K562 (cell line): ENCODE measurements at regions not wholly inside any gene's neighbourhood (a gene's known extent, or its start where the extent isn't known, plus 50 kb on each side); places are given as distances from the start of the nearest gene placed in this dataset.

Experiments used
- ATAC-seq: fragments of 200-7000 bp; cut with Tn5 transposase; 3 replicates; pipeline ENCODE4 v1.9.1; 2020; ENCODE audit warnings: moderate library complexity
- BruUV-seq: library from RNA; stranded (reverse); fragments of 400-500 nt; replicated peaks from 2 replicates; lab custom pipeline; 2021; lab: Mats Ljungman, UMichigan
- CTCF ChIA-PET: fragments of 300-600 bp; formaldehyde crosslinking; extraction: SDS; loops from one replicate; lab custom pipeline; 2021; ENCODE audit warnings: low intra/inter-chr PET ratio; lab: Yijun Ruan, JAX
- POLR2A ChIA-PET: fragments of 300-600, 350-650 bp; sonication (Branson Sonifier 250); formaldehyde crosslinking; extraction: SDS; loops from one replicate; lab custom pipeline; 2021; ENCODE audit warnings: antibody characterized with exemption, inconsistent platforms; lab: Yijun Ruan, JAX
- DNase-seq, 4 experiments: peaks; one replicate each; pipeline versions ENCODE4 v3.0.0 to v3.0.0-alpha.2; 2011 to 2018; ENCODE audit warnings: low spot score in 3 of 4, mixed read lengths in 3 of 4; ENCODE audit errors: extremely low read depth in 1 of 4
- FAIRE-seq: peaks from 2 replicates; lab custom pipeline; 2011; peaks lifted over from hg19 to GRCh38; lab: Jason Lieb, UNC
- H2AFZ ChIP-seq: 2 replicates; pipeline ENCODE4 v1.6.0; 2011; ENCODE audit warnings: low read depth, low read length, control low read depth, inconsistent platforms
- H3K27ac ChIP-seq: fragments of 200-600 bp; 3 replicates; pipeline ENCODE4 v1.8.0; 2011; ENCODE audit warnings: low read depth, mild to moderate bottlenecking, control low read depth, inconsistent platforms, low read length, moderate library complexity, mixed read lengths; ENCODE audit errors: extremely low read depth
- H3K27me3 ChIP-seq, 2 experiments: fragments of 300-600 bp in 1 of 2; 2 replicates in 1 of 2; 3 replicates in 1 of 2; pipeline versions ENCODE4 v1.6.0 to v1.8.0; 2011; ENCODE audit warnings: inconsistent platforms in 2 of 2, low read length in 2 of 2, mild to moderate bottlenecking in 1 of 2, mixed read lengths in 1 of 2, moderate library complexity in 1 of 2; ENCODE audit not compliant: control insufficient read depth in 2 of 2, insufficient read depth in 2 of 2
- H3K36me3 ChIP-seq: fragments of 300-600 bp; 3 replicates; pipeline ENCODE4 v1.8.0; 2011; ENCODE audit warnings: mild to moderate bottlenecking, low read length, inconsistent platforms; ENCODE audit not compliant: control insufficient read depth, insufficient read depth
- H3K4me1 ChIP-seq, 2 experiments: fragments of 200-600 bp in 1 of 2; replicated peaks in 1 of 2; 2 replicates in 1 of 2; 3 replicates in 1 of 2; pipeline versions ENCODE4 v1.5.1 to v1.8.0; 2011; ENCODE audit warnings: inconsistent platforms in 2 of 2, low read length in 2 of 2, mild to moderate bottlenecking in 1 of 2, mixed read lengths in 1 of 2, moderate library complexity in 1 of 2; ENCODE audit not compliant: control insufficient read depth in 2 of 2, insufficient read depth in 2 of 2
- H3K4me2 ChIP-seq: 2 replicates; pipeline ENCODE4 v1.6.1; 2011; ENCODE audit warnings: low read length, control low read depth, inconsistent platforms, mixed read lengths; ENCODE audit not compliant: insufficient read depth
- H3K4me3 ChIP-seq: fragments of 200-600 bp; sonication (generic), shearing (Covaris generic); 2 replicates; pipeline ENCODE4 v1.5.1; 2016; ENCODE audit warnings: control low read depth, inconsistent platforms
- H3K79me2 ChIP-seq: fragments of 200-600 bp; 3 replicates; pipeline ENCODE4 v1.8.0; 2011; ENCODE audit warnings: low read length, inconsistent platforms; ENCODE audit not compliant: control insufficient read depth, insufficient read depth
- H3K9ac ChIP-seq, 2 experiments: 2 replicates each; pipeline versions ENCODE4 v1.6.0 to v1.6.1; 2011; ENCODE audit warnings: low read depth in 2 of 2, low read length in 2 of 2, control low read depth in 1 of 2, inconsistent platforms in 1 of 2, mild to moderate bottlenecking in 1 of 2, mixed read lengths in 1 of 2; ENCODE audit not compliant: insufficient read depth in 1 of 2
- H3K9me1 ChIP-seq: one replicate; pipeline ENCODE4 v1.6.0; 2011; ENCODE audit warnings: inconsistent platforms, mild to moderate bottlenecking, low read length, moderate library complexity; ENCODE audit not compliant: control insufficient read depth, insufficient read depth
- H3K9me3 ChIP-seq: replicated peaks from 2 replicates; pipeline ENCODE4 v1.5.1; 2011; ENCODE audit warnings: low read depth, low read length, inconsistent platforms; ENCODE audit not compliant: control insufficient read depth, insufficient read depth
- H4K20me1 ChIP-seq: replicated peaks from 2 replicates; pipeline ENCODE4 v1.6.1; 2011; ENCODE audit warnings: low read length, inconsistent platforms, mixed read lengths; ENCODE audit not compliant: control insufficient read depth, insufficient read depth
- CLOCK ChIP-seq: fragments of 250-450 bp; sonication (Bioruptor Pico); IDR thresholded peaks from 2 replicates; pipeline ENCODE4 v1.4.0; 2020; ENCODE audit warnings: mild to moderate bottlenecking, moderate library complexity, borderline replicate concordance
- HDAC8 ChIP-seq: fragments of 450-650 bp; IDR thresholded peaks from 2 replicates; pipeline ENCODE4 v1.6.1; 2016; ENCODE audit warnings: mild to moderate bottlenecking, missing genetic modification characterization, moderate library complexity, missing compliant biosample characterization
- MIER1 ChIP-seq: fragments of 450-650 bp; IDR thresholded peaks from 2 replicates; pipeline ENCODE4 v1.6.1; 2016; ENCODE audit warnings: antibody characterized with exemption, mild to moderate bottlenecking, low read depth
- SAFB ChIP-seq: fragments of 200-400 bp; formaldehyde crosslinking; IDR thresholded peaks from 2 replicates; pipeline ENCODE4 v1.6.1; 2017; ENCODE audit warnings: low read depth, low read length, borderline replicate concordance
- STAT5B ChIP-seq: fragments of 250-450 bp; sonication (Bioruptor Pico); IDR thresholded peaks from 2 replicates; pipeline ENCODE4 v1.8.0; 2021; ENCODE audit warnings: mild to moderate bottlenecking, inconsistent platforms
- XRCC5 ChIP-seq: fragments of 200-400 bp; formaldehyde crosslinking; IDR thresholded peaks from 2 replicates; pipeline ENCODE4 v1.6.1; 2017; ENCODE audit warnings: low read depth, mild to moderate bottlenecking, low read length
- ZKSCAN3 ChIP-seq: fragments of 250-450 bp; sonication (Bioruptor Pico); IDR thresholded peaks from 2 replicates; pipeline ENCODE4 v1.4.0; 2020
- ZNF311 ChIP-seq: fragments of 250-450 bp; sonication (Bioruptor Pico); IDR thresholded peaks from 2 replicates; pipeline ENCODE4 v1.4.0; 2020; ENCODE audit warnings: mild to moderate bottlenecking, moderate library complexity
- ZNF57 ChIP-seq: fragments of 450-650 bp; formaldehyde crosslinking; IDR thresholded peaks from 2 replicates; pipeline ENCODE4 v1.4.0; 2020; ENCODE audit warnings: mild to moderate bottlenecking, moderate library complexity
- ZNF586 ChIP-seq: fragments of 450-650 bp; formaldehyde crosslinking; conservative IDR thresholded peaks from 2 replicates; pipeline ENCODE4 v1.4.0; 2020; ENCODE audit warnings: mild to moderate bottlenecking, moderate library complexity
- WGBS: fragments of 100-300 bp; shearing (Covaris generic); methylation state at CpG from one replicate; pipeline ENCODE4 v1.1.6; 2016; ENCODE audit warnings: low coverage, mixed read lengths; ENCODE audit not compliant: insufficient coverage; ENCODE audit errors: missing lambda C conversion rate; 5-methylcytosine and 5-hydroxymethylcytosine counted together
- in situ Hi-C: fragments of 300-500 bp; cut with MboI; formaldehyde crosslinking; loops from 4 replicates; pipeline ENCODE4 v1.15.0; 2018; ENCODE audit warnings: inconsistent platforms, mixed read lengths
- intact Hi-C: fragments of 100-400 bp; cut with micrococcal nuclease; formaldehyde crosslinking; loops from 2 replicates; pipeline ENCODE4 v1.14.2; 2022

GRCh38 chr4:188534917-188535316 lies 395.7 kb downstream of the TRIML1 start:
- no peak for FAIRE-seq
- CTCF ChIA-PET = no interaction called here
- Histone ChIP-seq H3K9ac (no peak overlapping the region), H3K79me2 (no peaks in the 10 kb centered on the region), H3K36me3 (no peaks in the 10 kb centered on the region), H4K20me1 (no peaks in the 10 kb centered on the region), H3K4me1 (no peaks in the 10 kb centered on the region), H3K27me3 (no peaks in the 10 kb centered on the region), H3K4me2 (no peak overlapping the region), H3K4me3 (no peak overlapping the region), H3K9me1 (no peaks in the 10 kb centered on the region), H2AFZ (no peak overlapping the region), H3K27ac (no peak overlapping the region), H3K9me3 (no peaks in the 10 kb centered on the region)
- intact Hi-C loops (no loop called here), in situ Hi-C loops (no loop called here)
- BruUV-seq = no TSS peak
- POLR2A ChIA-PET = no interaction called here
- no peak for DNase-seq
- ATAC-seq = no peak
- no peak for TF ChIP-seq XRCC5
- TF ChIP-seq HDAC8 (tag) = no peak
- no peak for TF ChIP-seq STAT5B
- TF ChIP-seq ZKSCAN3 = no peak
- TF ChIP-seq ZNF311 = no peak
- TF ChIP-seq ZNF57 (CRISPR knock-in tag) = no peak
- TF ChIP-seq MIER1 = no peak
- TF ChIP-seq SAFB = no peak
- no peak for TF ChIP-seq ZNF586 (CRISPR knock-in tag)
- no peak for TF ChIP-seq CLOCK (CRISPR knock-in tag)
- WGBS = 0% methylated on average over 6 of the region's 6 CpGs
